GM12878 (cell line): ENCODE measurements at regions not wholly inside any gene's neighbourhood (a gene's known extent, or its start where the extent isn't known, plus 50 kb on each side); places are given as distances from the start of the nearest gene placed in this dataset.

Source experiments
- ATF7 ChIP-seq: fragments of 450-650 bp; IDR thresholded peaks from 2 replicates; pipeline ENCODE4 v1.6.1; 2016; ENCODE audit warnings: low read depth, mild to moderate bottlenecking
- BACH1 ChIP-seq: fragments of 450-650 bp; IDR thresholded peaks from 2 replicates; pipeline ENCODE4 v1.6.1; 2017; ENCODE audit warnings: mild to moderate bottlenecking, borderline replicate concordance
- BMI1 ChIP-seq: fragments of 450-650 bp; IDR thresholded peaks from 2 replicates; pipeline ENCODE4 v1.6.1; 2016; ENCODE audit warnings: mild to moderate bottlenecking, moderate library complexity, borderline replicate concordance
- CBFB ChIP-seq: IDR thresholded peaks from 2 replicates; pipeline ENCODE4 v1.6.1; 2016; ENCODE audit warnings: antibody characterized with exemption, low read depth
- CREM ChIP-seq: IDR thresholded peaks from 2 replicates; pipeline ENCODE4 v1.6.1; 2014; ENCODE audit warnings: antibody characterized with exemption, low read depth
- EED ChIP-seq: sonication (generic); IDR thresholded peaks from 2 replicates; pipeline ENCODE4 v1.6.1; 2016; ENCODE audit warnings: antibody characterized with exemption, low read depth
- EP300 ChIP-seq, 2 experiments: fragments of 150-350 bp in 1 of 2; IDR thresholded peaks; 2 replicates each; pipeline ENCODE4 v1.6.1; 2011 to 2012; ENCODE audit warnings: low read depth in 2 of 2, low read length in 2 of 2, borderline replicate concordance in 1 of 2, improper control_type of control experiment in 1 of 2, inconsistent platforms in 1 of 2; ENCODE audit not compliant: control insufficient read depth in 1 of 2
- ESRRA ChIP-seq: IDR thresholded peaks from 2 replicates; pipeline ENCODE4 v1.6.1; 2012; ENCODE audit warnings: mild to moderate bottlenecking, low read length, improper control_type of control experiment
- JUND ChIP-seq: IDR thresholded peaks from 2 replicates; pipeline ENCODE4 v1.6.1; 2012; ENCODE audit warnings: low read depth, mild to moderate bottlenecking, low read length, improper control_type of control experiment, moderate library complexity
- LARP7 ChIP-seq: fragments of 450-650 bp; IDR thresholded peaks from 2 replicates; pipeline ENCODE4 v1.6.1; 2017; ENCODE audit warnings: mild to moderate bottlenecking
- MEF2B ChIP-seq: fragments of 450-650 bp; IDR thresholded peaks from 2 replicates; pipeline ENCODE4 v1.6.1; 2018; ENCODE audit warnings: mild to moderate bottlenecking, moderate library complexity; ENCODE audit not compliant: partially characterized antibody, poor library complexity, severe bottlenecking
- NFYB ChIP-seq: IDR thresholded peaks from 2 replicates; pipeline ENCODE4 v1.6.1; 2011; ENCODE audit warnings: low read depth, mild to moderate bottlenecking, low read length, improper control_type of control experiment, moderate library complexity; ENCODE audit not compliant: insufficient read depth
- PML ChIP-seq: IDR thresholded peaks from 2 replicates; pipeline ENCODE4 v1.6.1; 2012; ENCODE audit warnings: low read length, inconsistent platforms
- POLR2AphosphoS2 ChIP-seq: IDR thresholded peaks from 2 replicates; pipeline ENCODE4 v1.6.1; 2011; ENCODE audit warnings: low read depth, mild to moderate bottlenecking, low read length, improper control_type of control experiment, moderate library complexity
- RUNX3 ChIP-seq: IDR thresholded peaks from 2 replicates; pipeline ENCODE4 v1.6.1; 2012; ENCODE audit warnings: low read length, inconsistent platforms
- SMAD5 ChIP-seq: IDR thresholded peaks from 2 replicates; pipeline ENCODE4 v1.6.1; 2016; ENCODE audit warnings: antibody characterized with exemption, low read depth
- TCF12 ChIP-seq: IDR thresholded peaks from 2 replicates; pipeline ENCODE4 v1.6.1; 2011; ENCODE audit warnings: low read depth, mild to moderate bottlenecking, low read length
- WRNIP1 ChIP-seq: IDR thresholded peaks from 2 replicates; pipeline ENCODE4 v1.6.1; 2011; ENCODE audit warnings: low read depth, low read length, improper control_type of control experiment, borderline replicate concordance
- YBX1 ChIP-seq: fragments of 450-650 bp; IDR thresholded peaks from 2 replicates; pipeline ENCODE4 v1.6.1; 2016; ENCODE audit warnings: antibody characterized with exemption
- TF ChIP-seq, protein P1 (sequence below): fragments of 450-650 bp; conservative IDR thresholded peaks from 2 replicates; pipeline ENCODE4 v1.6.1; 2017; ENCODE audit warnings: mild to moderate bottlenecking, moderate library complexity
- TF ChIP-seq, protein P2 (sequence below): fragments of 450-650 bp; IDR thresholded peaks from 2 replicates; pipeline ENCODE4 v1.6.1; 2017; ENCODE audit warnings: borderline replicate concordance
- TF ChIP-seq, protein P3 (sequence below): IDR thresholded peaks from 2 replicates; pipeline ENCODE4 v1.6.1; 2011; ENCODE audit warnings: borderline replicate concordance, low read depth, mild to moderate bottlenecking, moderate library complexity, low read length; ENCODE audit not compliant: insufficient read depth, poor library complexity, severe bottlenecking
- TF ChIP-seq, protein P4 (sequence below): fragments of 450-650 bp; IDR thresholded peaks from 2 replicates; pipeline ENCODE4 v1.6.1; 2017; ENCODE audit warnings: antibody characterized with exemption, mild to moderate bottlenecking, moderate library complexity

DNA sequence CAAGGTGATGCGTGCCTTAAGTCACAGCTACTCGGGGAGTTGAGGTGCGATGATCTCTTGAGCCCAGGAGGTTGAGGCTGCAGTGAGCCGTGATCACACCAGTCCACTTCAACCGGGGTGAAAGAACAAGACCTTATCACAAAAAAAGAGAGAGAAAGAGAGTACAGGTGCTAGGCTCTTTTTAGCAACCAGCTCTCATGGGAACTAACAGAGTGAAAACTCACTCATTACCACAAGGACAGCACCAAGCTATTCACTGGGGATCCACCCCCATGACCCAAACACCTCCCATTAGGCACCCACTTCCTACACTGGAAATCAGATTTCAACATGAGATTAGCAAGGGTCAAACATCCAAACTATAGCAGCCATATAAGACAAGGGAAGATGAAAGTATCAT is 164.2 kb downstream of the NDUFA12 start (continued):
- TF ChIP-seq, protein P1, sequence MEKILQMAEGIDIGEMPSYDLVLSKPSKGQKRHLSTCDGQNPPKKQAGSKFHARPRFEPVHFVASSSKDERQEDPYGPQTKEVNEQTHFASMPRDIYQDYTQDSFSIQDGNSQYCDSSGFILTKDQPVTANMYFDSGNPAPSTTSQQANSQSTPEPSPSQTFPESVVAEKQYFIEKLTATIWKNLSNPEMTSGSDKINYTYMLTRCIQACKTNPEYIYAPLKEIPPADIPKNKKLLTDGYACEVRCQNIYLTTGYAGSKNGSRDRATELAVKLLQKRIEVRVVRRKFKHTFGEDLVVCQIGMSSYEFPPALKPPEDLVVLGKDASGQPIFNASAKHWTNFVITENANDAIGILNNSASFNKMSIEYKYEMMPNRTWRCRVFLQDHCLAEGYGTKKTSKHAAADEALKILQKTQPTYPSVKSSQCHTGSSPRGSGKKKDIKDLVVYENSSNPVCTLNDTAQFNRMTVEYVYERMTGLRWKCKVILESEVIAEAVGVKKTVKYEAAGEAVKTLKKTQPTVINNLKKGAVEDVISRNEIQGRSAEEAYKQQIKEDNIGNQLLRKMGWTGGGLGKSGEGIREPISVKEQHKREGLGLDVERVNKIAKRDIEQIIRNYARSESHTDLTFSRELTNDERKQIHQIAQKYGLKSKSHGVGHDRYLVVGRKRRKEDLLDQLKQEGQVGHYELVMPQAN, result no peak
- TF ChIP-seq LARP7, result no peak
- peak; percentile 80 for TF ChIP-seq RUNX3
- TF ChIP-seq BACH1, result no peak; the same call in 1 of the 2 replicates
- no peak for TF ChIP-seq PML
- peak; percentile 43; the same call in 1 of the 2 replicates for TF ChIP-seq EED
- no peak for TF ChIP-seq NFYB
- no peak for TF ChIP-seq JUND
- peak; percentile 70 for TF ChIP-seq ATF7
- TF ChIP-seq YBX1, result 0 out of 2 replicates have a peak, but pooled peaks have one; percentile 24
- peak; percentile 52; the same call in 1 of the 2 replicates for TF ChIP-seq TCF12
- TF ChIP-seq, protein P2, sequence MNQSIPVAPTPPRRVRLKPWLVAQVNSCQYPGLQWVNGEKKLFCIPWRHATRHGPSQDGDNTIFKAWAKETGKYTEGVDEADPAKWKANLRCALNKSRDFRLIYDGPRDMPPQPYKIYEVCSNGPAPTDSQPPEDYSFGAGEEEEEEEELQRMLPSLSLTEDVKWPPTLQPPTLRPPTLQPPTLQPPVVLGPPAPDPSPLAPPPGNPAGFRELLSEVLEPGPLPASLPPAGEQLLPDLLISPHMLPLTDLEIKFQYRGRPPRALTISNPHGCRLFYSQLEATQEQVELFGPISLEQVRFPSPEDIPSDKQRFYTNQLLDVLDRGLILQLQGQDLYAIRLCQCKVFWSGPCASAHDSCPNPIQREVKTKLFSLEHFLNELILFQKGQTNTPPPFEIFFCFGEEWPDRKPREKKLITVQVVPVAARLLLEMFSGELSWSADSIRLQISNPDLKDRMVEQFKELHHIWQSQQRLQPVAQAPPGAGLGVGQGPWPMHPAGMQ, result no peak
- TF ChIP-seq CBFB, result no peak
- TF ChIP-seq MEF2B, result peak; percentile 96
- TF ChIP-seq, protein P3, sequence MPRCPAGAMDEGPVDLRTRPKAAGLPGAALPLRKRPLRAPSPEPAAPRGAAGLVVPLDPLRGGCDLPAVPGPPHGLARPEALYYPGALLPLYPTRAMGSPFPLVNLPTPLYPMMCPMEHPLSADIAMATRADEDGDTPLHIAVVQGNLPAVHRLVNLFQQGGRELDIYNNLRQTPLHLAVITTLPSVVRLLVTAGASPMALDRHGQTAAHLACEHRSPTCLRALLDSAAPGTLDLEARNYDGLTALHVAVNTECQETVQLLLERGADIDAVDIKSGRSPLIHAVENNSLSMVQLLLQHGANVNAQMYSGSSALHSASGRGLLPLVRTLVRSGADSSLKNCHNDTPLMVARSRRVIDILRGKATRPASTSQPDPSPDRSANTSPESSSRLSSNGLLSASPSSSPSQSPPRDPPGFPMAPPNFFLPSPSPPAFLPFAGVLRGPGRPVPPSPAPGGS, result no peak
- no peak for TF ChIP-seq POLR2AphosphoS2
- no peak for TF ChIP-seq SMAD5
- TF ChIP-seq ESRRA, result no peak
- peak; percentile 52 to 75; a peak in 2 of 4 replicates for TF ChIP-seq EP300 (IDR thresholded peaks at IDR 0.05; ENCODE audit: borderline replicate concordance in 1 of 2, control insufficient read depth in 1 of 2, low read depth in 2 of 2, low read length in 2 of 2)
- TF ChIP-seq, protein P4, sequence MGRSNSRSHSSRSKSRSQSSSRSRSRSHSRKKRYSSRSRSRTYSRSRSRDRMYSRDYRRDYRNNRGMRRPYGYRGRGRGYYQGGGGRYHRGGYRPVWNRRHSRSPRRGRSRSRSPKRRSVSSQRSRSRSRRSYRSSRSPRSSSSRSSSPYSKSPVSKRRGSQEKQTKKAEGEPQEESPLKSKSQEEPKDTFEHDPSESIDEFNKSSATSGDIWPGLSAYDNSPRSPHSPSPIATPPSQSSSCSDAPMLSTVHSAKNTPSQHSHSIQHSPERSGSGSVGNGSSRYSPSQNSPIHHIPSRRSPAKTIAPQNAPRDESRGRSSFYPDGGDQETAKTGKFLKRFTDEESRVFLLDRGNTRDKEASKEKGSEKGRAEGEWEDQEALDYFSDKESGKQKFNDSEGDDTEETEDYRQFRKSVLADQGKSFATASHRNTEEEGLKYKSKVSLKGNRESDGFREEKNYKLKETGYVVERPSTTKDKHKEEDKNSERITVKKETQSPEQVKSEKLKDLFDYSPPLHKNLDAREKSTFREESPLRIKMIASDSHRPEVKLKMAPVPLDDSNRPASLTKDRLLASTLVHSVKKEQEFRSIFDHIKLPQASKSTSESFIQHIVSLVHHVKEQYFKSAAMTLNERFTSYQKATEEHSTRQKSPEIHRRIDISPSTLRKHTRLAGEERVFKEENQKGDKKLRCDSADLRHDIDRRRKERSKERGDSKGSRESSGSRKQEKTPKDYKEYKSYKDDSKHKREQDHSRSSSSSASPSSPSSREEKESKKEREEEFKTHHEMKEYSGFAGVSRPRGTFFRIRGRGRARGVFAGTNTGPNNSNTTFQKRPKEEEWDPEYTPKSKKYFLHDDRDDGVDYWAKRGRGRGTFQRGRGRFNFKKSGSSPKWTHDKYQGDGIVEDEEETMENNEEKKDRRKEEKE, result no peak
- no peak for TF ChIP-seq CREM
- TF ChIP-seq BMI1, result no peak
- no peak for TF ChIP-seq WRNIP1
